Upper lobe of left lung (tissue), 6 donors: ENCODE measurements at regions not wholly inside any gene's neighbourhood (a gene's known extent, or its start where the extent isn't known, plus 50 kb on each side); places are given as distances from the start of the nearest gene placed in this dataset.

Experiments used
- ATAC-seq, 2 donors: fragments of 200-7000 bp; cut with Tn5 transposase; one replicate each; pipeline ENCODE4 v1.9.1; 2022; ENCODE audit warnings: mild to moderate bottlenecking in 2 of 2, moderate library complexity in 2 of 2; ENCODE audit not compliant: low FRiP score in 2 of 2
- DNase-seq, 2 donors: peaks; one replicate each; pipeline ENCODE4 v3.0.0-alpha.2; 2019 to 2020
- H3K27ac ChIP-seq, 4 donors: fragments of 200-600 bp; sonication (generic); one replicate each; pipeline ENCODE4 v1.5.1; 2016 to 2019
- H3K27me3 ChIP-seq, 4 donors: fragments of 200-600 bp; sonication (generic); one replicate each; pipeline ENCODE4 v1.5.1; 2017 to 2019
- H3K36me3 ChIP-seq, 4 donors: fragments of 200-600 bp; sonication (generic); one replicate each; pipeline ENCODE4 v1.5.1; 2016 to 2019
- H3K4me1 ChIP-seq, 4 donors: fragments of 200-600 bp; sonication (generic); one replicate each; pipeline ENCODE4 v1.5.1; 2018 to 2019
- H3K4me3 ChIP-seq, 4 donors: fragments of 200-600 bp; sonication (generic); one replicate each; pipeline ENCODE4 v1.5.1; 2017 to 2019; ENCODE audit warnings: mild to moderate bottlenecking in 2 of 4, moderate library complexity in 1 of 4
- H3K9me3 ChIP-seq, 4 donors: fragments of 200-600 bp; sonication (generic); one replicate each; pipeline ENCODE4 v1.5.1; 2018 to 2019
- EP300 ChIP-seq, 4 donors: sonication (generic); formaldehyde crosslinking; IDR thresholded peaks; one replicate each; pipeline ENCODE4 v1.5.1; 2017; ENCODE audit warnings: antibody characterized with exemption in 4 of 4, control low read depth in 2 of 4
- POLR2A ChIP-seq, 4 donors: fragments of 450-650 bp; IDR thresholded peaks; one replicate each; pipeline ENCODE4 v1.5.1; 2016 to 2017; ENCODE audit warnings: antibody characterized with exemption in 4 of 4, mild to moderate bottlenecking in 2 of 4
- POLR2AphosphoS5 ChIP-seq, 2 donors: sonication (generic); formaldehyde crosslinking; IDR thresholded peaks; one replicate each; pipeline ENCODE4 v1.5.1; 2017; ENCODE audit warnings: antibody characterized with exemption in 2 of 2
- WGBS, 2 donors: methylation state at CpG; one replicate each; pipeline ENCODE4 v1.1.5; 2017 to 2018; 5-methylcytosine and 5-hydroxymethylcytosine counted together
- TF ChIP-seq, protein P1 (sequence below), 6 experiments: fragments of 450-650 bp in 4 of 6; fragments of 200-600 bp in 2 of 6; sonication (generic) in 2 of 6; IDR thresholded peaks; one replicate each; pipeline ENCODE4 v1.5.1; 2016 to 2019; ENCODE audit warnings: antibody characterized with exemption in 6 of 6
- donor health status: DM: no; HTN: no; CAD: no; lungs with moderate emphysema.
- donor health status: DM: no; HTN: yes; CAD: no; lungs with severe emphysema.

DNA sequence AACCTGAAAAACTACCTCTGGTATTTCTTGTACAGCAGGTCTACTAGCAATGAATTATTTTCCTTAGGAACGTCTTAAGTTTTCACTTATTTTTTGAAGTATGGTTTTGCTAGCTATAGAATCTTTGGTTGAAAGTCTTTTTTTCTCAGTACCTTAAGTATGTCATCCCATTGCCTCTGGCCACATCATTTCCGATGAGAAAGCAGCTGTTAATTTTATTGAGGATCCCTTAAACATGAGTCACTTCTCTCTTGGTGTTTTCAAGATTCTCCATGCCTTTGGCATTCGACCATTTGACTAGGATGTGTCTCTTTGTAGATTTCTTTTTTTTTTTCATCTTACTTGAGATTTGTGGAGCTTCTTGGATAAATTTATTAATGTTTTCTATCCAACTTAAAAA is 803.8 kb upstream of the AMOT start:
- no peaks in the 10 kb centered on the region for H3K36me3 ChIP-seq

GRCh38 chrX:113634565-113634964 is 793.9 kb upstream of the AMOT start:
- 72 to 92% methylated on average over 2 of the region's 2 CpGs for WGBS, 2 donors
- H3K36me3 ChIP-seq = no peaks in the 10 kb centered on the region
- H3K27me3 ChIP-seq = no peaks in the 10 kb centered on the region
- H3K4me1 ChIP-seq = no peaks in the 10 kb centered on the region
- no peaks in the 10 kb centered on the region for H3K9me3 ChIP-seq
- H3K4me3 ChIP-seq = no peak overlapping the region
- DNase-seq (no peak), ATAC-seq (no peak)
- no peak overlapping the region for H3K27ac ChIP-seq
- no peak for TF ChIP-seq EP300 (IDR thresholded peaks at IDR 0.05)
- no peak for TF ChIP-seq POLR2A (IDR thresholded peaks at IDR 0.05)
- TF ChIP-seq, protein P1, sequence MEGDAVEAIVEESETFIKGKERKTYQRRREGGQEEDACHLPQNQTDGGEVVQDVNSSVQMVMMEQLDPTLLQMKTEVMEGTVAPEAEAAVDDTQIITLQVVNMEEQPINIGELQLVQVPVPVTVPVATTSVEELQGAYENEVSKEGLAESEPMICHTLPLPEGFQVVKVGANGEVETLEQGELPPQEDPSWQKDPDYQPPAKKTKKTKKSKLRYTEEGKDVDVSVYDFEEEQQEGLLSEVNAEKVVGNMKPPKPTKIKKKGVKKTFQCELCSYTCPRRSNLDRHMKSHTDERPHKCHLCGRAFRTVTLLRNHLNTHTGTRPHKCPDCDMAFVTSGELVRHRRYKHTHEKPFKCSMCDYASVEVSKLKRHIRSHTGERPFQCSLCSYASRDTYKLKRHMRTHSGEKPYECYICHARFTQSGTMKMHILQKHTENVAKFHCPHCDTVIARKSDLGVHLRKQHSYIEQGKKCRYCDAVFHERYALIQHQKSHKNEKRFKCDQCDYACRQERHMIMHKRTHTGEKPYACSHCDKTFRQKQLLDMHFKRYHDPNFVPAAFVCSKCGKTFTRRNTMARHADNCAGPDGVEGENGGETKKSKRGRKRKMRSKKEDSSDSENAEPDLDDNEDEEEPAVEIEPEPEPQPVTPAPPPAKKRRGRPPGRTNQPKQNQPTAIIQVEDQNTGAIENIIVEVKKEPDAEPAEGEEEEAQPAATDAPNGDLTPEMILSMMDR (IDR thresholded peaks at IDR 0.05) = no peak
- TF ChIP-seq POLR2AphosphoS5 (IDR thresholded peaks at IDR 0.05) = no peak

More for the DNA sequence above, 803.8 kb upstream of the AMOT start:
- no peak overlapping the region for H3K27ac ChIP-seq
- H3K4me1 ChIP-seq = no peaks in the 10 kb centered on the region
- DNase-seq = no peak
- H3K9me3 ChIP-seq = no peaks in the 10 kb centered on the region
- no peak for TF ChIP-seq POLR2A (IDR thresholded peaks at IDR 0.05)
- TF ChIP-seq EP300 (IDR thresholded peaks at IDR 0.05) = no peak
- no peak for TF ChIP-seq POLR2AphosphoS5 (IDR thresholded peaks at IDR 0.05)
- TF ChIP-seq, protein P1 (IDR thresholded peaks at IDR 0.05) = no peak
- no peak for ATAC-seq
- no peaks in the 10 kb centered on the region for H3K27me3 ChIP-seq
- H3K4me3 ChIP-seq = no peak overlapping the region
- WGBS, 2 donors = 82 to 84% methylated on average over 3 of the region's 3 CpGs

- Histone ChIP-seq H3K36me3 (no peaks in the 10 kb centered on the region), H3K4me1 (no peaks in the 10 kb centered on the region), H3K27me3 (no peaks in the 10 kb centered on the region), H3K4me3 (no peak overlapping the region), H3K9me3 (no peaks in the 10 kb centered on the region), H3K27ac (no peak overlapping the region)
- 65 to 88% methylated on average over 3 of the region's 3 CpGs for WGBS, 2 donors
- ATAC-seq = no peak
- TF ChIP-seq, protein P1 (IDR thresholded peaks at IDR 0.05) = no peak
- TF ChIP-seq EP300 (IDR thresholded peaks at IDR 0.05) (no peak), POLR2A (IDR thresholded peaks at IDR 0.05) (no peak), POLR2AphosphoS5 (IDR thresholded peaks at IDR 0.05) (no peak)
- no peak for DNase-seq
Measured at GRCh38 chrX:113629326-113629725, 788.7 kb upstream of the AMOT start.

DNA sequence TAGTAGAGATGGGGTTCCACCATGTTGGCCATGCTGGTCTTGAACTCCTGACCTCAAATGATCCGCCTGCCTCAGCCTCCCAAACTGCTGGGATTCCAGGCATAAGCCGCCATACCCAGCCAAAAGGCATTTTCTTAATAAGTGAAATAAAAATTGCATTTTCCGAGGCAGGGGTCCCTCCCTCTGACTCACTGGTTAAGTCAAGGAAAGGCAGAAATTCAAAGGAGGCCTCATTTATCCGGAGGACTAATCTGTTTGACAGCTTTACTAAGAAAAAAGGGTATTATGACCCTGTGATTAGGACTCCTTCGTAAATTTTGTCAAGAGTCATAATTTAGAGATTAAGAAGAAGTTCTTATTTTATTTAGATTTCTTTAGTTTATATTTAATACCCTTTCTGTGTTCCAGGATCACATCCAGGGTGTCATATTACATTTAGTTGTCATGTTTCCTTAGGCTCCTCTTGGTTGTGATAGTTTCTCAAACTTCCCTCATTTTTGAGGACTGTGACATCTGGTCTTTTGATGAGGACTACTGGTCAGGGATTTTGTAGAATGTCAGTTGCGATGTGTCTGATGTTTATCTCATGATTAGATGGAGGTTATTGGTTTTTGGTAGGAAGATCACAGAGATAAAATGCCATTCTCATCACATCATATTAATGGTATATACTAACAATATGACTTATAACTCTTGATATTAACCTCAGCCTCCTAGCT is 753.7 kb upstream of the AMOT start:
- ATAC-seq (no peak), DNase-seq (no peak)
- TF ChIP-seq POLR2AphosphoS5 (IDR thresholded peaks at IDR 0.05) = no peak
- TF ChIP-seq EP300 (IDR thresholded peaks at IDR 0.05) = no peak
- TF ChIP-seq POLR2A (IDR thresholded peaks at IDR 0.05) = no peak
- TF ChIP-seq, protein P1 (IDR thresholded peaks at IDR 0.05) = no peak
- WGBS, 2 donors = 84 to 91% methylated on average over 5 to 6 of the region's 6 CpGs
- Histone ChIP-seq H3K36me3 (no peaks in the 10 kb centered on the region), H3K4me1 (no peaks in the 10 kb centered on the region), H3K4me3 (no peak overlapping the region), H3K27me3 (no peaks in the 10 kb centered on the region), H3K27ac (no peak overlapping the region), H3K9me3 (peaks cover 0 to 3% (median 0%) of the 10 kb centered on the region in 4 donors)
